IMR-90 (cell line): ENCODE measurements at regions not wholly inside any gene's neighbourhood (a gene's known extent, or its start where the extent isn't known, plus 50 kb on each side); places are given as distances from the start of the nearest gene placed in this dataset.

ENCODE experiments used
- ATAC-seq: fragments of 200-7000 bp; cut with Tn5 transposase; 2 replicates; pipeline ENCODE4 v1.9.1; 2020; ENCODE audit warnings: low read depth, mild to moderate bottlenecking, moderate library complexity
- BruUV-seq: library from RNA; stranded (reverse); fragments of 400-500 nt; replicated peaks from 2 replicates; lab custom pipeline; 2021; lab: Mats Ljungman, UMichigan
- CTCF ChIA-PET: fragments of 300-600 bp; formaldehyde crosslinking; extraction: SDS; loops from one replicate; lab custom pipeline; 2021; ENCODE audit warnings: antibody characterized with exemption; lab: Yijun Ruan, JAX
- POLR2A ChIA-PET: fragments of 300-600 bp; sonication (Branson Sonifier 250); formaldehyde crosslinking; loops from one replicate; lab custom pipeline; 2022; ENCODE audit warnings: antibody characterized with exemption; ENCODE audit not compliant: unreplicated experiment; lab: Charles Lee
- DNase-seq: peaks from one replicate; pipeline ENCODE4 v3.0.0; 2013
- H2AFZ ChIP-seq: replicated peaks from 2 replicates; pipeline ENCODE3; 2013; ENCODE audit warnings: low read length, mild to moderate bottlenecking; ENCODE audit not compliant: poor library complexity
- H2AK5ac ChIP-seq: 2 replicates; pipeline ENCODE4 v1.6.1; 2013; ENCODE audit warnings: low read depth, low read length, inconsistent platforms
- H2AK9ac ChIP-seq: replicated peaks from 2 replicates; pipeline ENCODE3; 2013; ENCODE audit warnings: mild to moderate bottlenecking, low read depth, low read length, moderate library complexity; ENCODE audit not compliant: poor library complexity
- H2BK120ac ChIP-seq: 2 replicates; pipeline ENCODE4 v1.6.1; 2013; ENCODE audit warnings: low read depth, low read length, inconsistent platforms
- H2BK15ac ChIP-seq: 3 replicates; pipeline ENCODE4 v1.6.1; 2013; ENCODE audit warnings: low read depth, low read length, inconsistent platforms
- H2BK20ac ChIP-seq: 2 replicates; pipeline ENCODE4 v1.6.1; 2013; ENCODE audit warnings: low read depth, mild to moderate bottlenecking, inconsistent platforms, low read length, moderate library complexity
- H2BK5ac ChIP-seq: 2 replicates; pipeline ENCODE4 v1.6.1; 2013; ENCODE audit warnings: mild to moderate bottlenecking, low read depth, low read length, inconsistent platforms; ENCODE audit not compliant: poor library complexity, severe bottlenecking
- H3K14ac ChIP-seq: replicated peaks from 2 replicates; pipeline ENCODE4 v1.6.1; 2013; ENCODE audit warnings: low read depth, low read length, inconsistent platforms
- H3K18ac ChIP-seq: 2 replicates; pipeline ENCODE4 v1.6.1; 2013; ENCODE audit warnings: low read depth, low read length, control low read depth
- H3K23ac ChIP-seq: 2 replicates; pipeline ENCODE4 v1.6.1; 2013; ENCODE audit warnings: low read depth, low read length, inconsistent platforms
- H3K27ac ChIP-seq: 2 replicates; pipeline ENCODE4 v1.5.1; 2013; ENCODE audit warnings: mild to moderate bottlenecking, control low read depth, low read length; ENCODE audit not compliant: insufficient read depth
- H3K27me3 ChIP-seq: 2 replicates; pipeline ENCODE4 v1.6.1; 2013; ENCODE audit warnings: low read length; ENCODE audit not compliant: control insufficient read depth, insufficient read depth
- H3K36me3 ChIP-seq: 2 replicates; pipeline ENCODE4 v1.6.1; 2013; ENCODE audit warnings: low read length, mixed read lengths; ENCODE audit not compliant: control insufficient read depth, insufficient read depth
- H3K4ac ChIP-seq: 2 replicates; pipeline ENCODE4 v1.6.1; 2013; ENCODE audit warnings: low read depth, low read length, inconsistent platforms
- H3K4me1 ChIP-seq: 2 replicates; pipeline ENCODE4 v1.6.1; 2013; ENCODE audit warnings: low read length, mixed read lengths; ENCODE audit not compliant: control insufficient read depth, insufficient read depth
- H3K4me2 ChIP-seq: 2 replicates; pipeline ENCODE4 v1.6.1; 2013; ENCODE audit warnings: low read depth, mild to moderate bottlenecking, control low read depth, low read length, moderate library complexity
- H3K4me3 ChIP-seq: 2 replicates; pipeline ENCODE4 v1.5.1; 2013; ENCODE audit warnings: low read depth, mild to moderate bottlenecking, control low read depth, low read length, moderate library complexity; ENCODE audit not compliant: insufficient read depth
- H3K56ac ChIP-seq: 2 replicates; pipeline ENCODE4 v1.6.1; 2013; ENCODE audit warnings: low read length, inconsistent platforms; ENCODE audit not compliant: insufficient read depth; ENCODE audit errors: extremely low read depth
- H3K79me1 ChIP-seq, 2 experiments: 2 replicates each; pipeline ENCODE4 v1.6.1; 2013; ENCODE audit warnings: low read length in 2 of 2, inconsistent platforms in 1 of 2, low read depth in 1 of 2
- H3K9ac ChIP-seq: 2 replicates; pipeline ENCODE4 v1.6.1; 2013; ENCODE audit warnings: low read depth, low read length, control low read depth
- H3K9me1 ChIP-seq: 2 replicates; pipeline ENCODE4 v1.6.1; 2013; ENCODE audit warnings: low read length, inconsistent platforms; ENCODE audit not compliant: insufficient read depth
- H3K9me3 ChIP-seq: 2 replicates; pipeline ENCODE4 v1.6.1; 2013; ENCODE audit warnings: low read length; ENCODE audit not compliant: control insufficient read depth, insufficient read depth
- H4K20me1 ChIP-seq: 2 replicates; pipeline ENCODE4 v1.6.1; 2013; ENCODE audit warnings: low read length, inconsistent platforms; ENCODE audit not compliant: insufficient read depth
- H4K5ac ChIP-seq: 2 replicates; pipeline ENCODE4 v1.6.1; 2013; ENCODE audit warnings: mild to moderate bottlenecking, low read depth, low read length, control low read depth
- H4K8ac ChIP-seq, 2 experiments: 2 replicates each; pipeline ENCODE4 v1.6.1; 2013; ENCODE audit warnings: low read depth in 2 of 2, low read length in 2 of 2, control low read depth in 1 of 2, inconsistent platforms in 1 of 2
- H4K91ac ChIP-seq: 2 replicates; pipeline ENCODE4 v1.6.1; 2013; ENCODE audit warnings: low read depth, low read length, inconsistent platforms; ENCODE audit not compliant: insufficient read depth
- BHLHE40 ChIP-seq: fragments of 150-350 bp; IDR thresholded peaks from 2 replicates; pipeline ENCODE4 v1.6.1; 2016; ENCODE audit warnings: mild to moderate bottlenecking, low read depth, low read length
- CTCF ChIP-seq: conservative IDR thresholded peaks from 2 replicates; pipeline ENCODE4 v1.5.1; 2012; ENCODE audit warnings: mild to moderate bottlenecking, low read depth, low read length, improper control_type of control experiment
- ELK1 ChIP-seq: fragments of 150-350 bp; IDR thresholded peaks from 2 replicates; pipeline ENCODE4 v1.6.1; 2016; ENCODE audit warnings: low read depth, mild to moderate bottlenecking, low read length, moderate library complexity, borderline replicate concordance
- NFE2L2 ChIP-seq: fragments of 150-350 bp; IDR thresholded peaks from 2 replicates; pipeline ENCODE4 v1.6.1; 2016; ENCODE audit warnings: low read depth, mild to moderate bottlenecking, low read length
- RAD21 ChIP-seq: IDR thresholded peaks from 2 replicates; pipeline ENCODE4 v1.6.1; 2012; ENCODE audit warnings: low read length, improper control_type of control experiment
- RCOR1 ChIP-seq: IDR thresholded peaks from 2 replicates; pipeline ENCODE4 v1.6.1; 2012; ENCODE audit warnings: mild to moderate bottlenecking, low read length, improper control_type of control experiment; ENCODE audit not compliant: insufficient replicate concordance
- SMC3 ChIP-seq: fragments of 150-350 bp; IDR thresholded peaks from 2 replicates; pipeline ENCODE4 v1.6.1; 2016; ENCODE audit warnings: low read depth, mild to moderate bottlenecking, antibody characterized with exemption, low read length, moderate library complexity
- WGBS, 2 experiments: methylation state at CpG; one replicate each; pipeline versions ENCODE4 v1.1.5 to v1.1.7; 2013; ENCODE audit warnings: missing lambda C conversion rate in 2 of 2; ENCODE audit not compliant: insufficient read length in 1 of 2; ENCODE audit errors: extremely low coverage in 2 of 2; 5-methylcytosine and 5-hydroxymethylcytosine counted together
- dilution Hi-C: fragments of 300-500 bp; cut with HindIII; formaldehyde crosslinking; loops from one replicate; pipeline ENCODE4 v1.14.3; 2018; ENCODE audit warnings: low sequenced_read_pairs; ENCODE audit not compliant: unreplicated experiment
- in situ Hi-C: fragments of 300-500 bp; cut with MboI; formaldehyde crosslinking; loops from 3 replicates; pipeline ENCODE4 v1.14.3; 2019; ENCODE audit warnings: low sequenced_read_pairs, inconsistent platforms, mixed read lengths
- intact Hi-C: fragments of 100-400 bp; cut with micrococcal nuclease; formaldehyde crosslinking; loops from 2 replicates; pipeline ENCODE4 v1.10.0; 2022

- H3K9ac ChIP-seq: no peak overlapping the region
- no peak overlapping the region for H3K56ac ChIP-seq
- no peak overlapping the region for H3K14ac ChIP-seq
- no CpG with 5 or more reads among the region's 2 CpGs for WGBS, 2 experiments
- H3K9me3 ChIP-seq: peaks cover 10% of the 10 kb centered on the region
- BruUV-seq: no TSS peak
- H3K9me1 ChIP-seq: no peaks in the 10 kb centered on the region
- in situ Hi-C loops: no loop called here
- no peak for TF ChIP-seq RAD21
- no peak for TF ChIP-seq CTCF
- TF ChIP-seq ELK1: no peak
- TF ChIP-seq BHLHE40: no peak
- TF ChIP-seq RCOR1: no peak
- TF ChIP-seq NFE2L2: no peak
- TF ChIP-seq SMC3: no peak
- H3K4me3 ChIP-seq: no peak overlapping the region
- no peak overlapping the region for H2AK9ac ChIP-seq
- no peaks in the 10 kb centered on the region for H3K4me1 ChIP-seq
- no peak overlapping the region for H4K8ac ChIP-seq
- H2BK20ac ChIP-seq: no peak overlapping the region
- H2BK120ac ChIP-seq: no peak overlapping the region
- H4K20me1 ChIP-seq: no peaks in the 10 kb centered on the region
- H2AFZ ChIP-seq: no peak overlapping the region
- H3K27ac ChIP-seq: no peak overlapping the region
- H3K79me1 ChIP-seq: no peaks in the 10 kb centered on the region
- POLR2A ChIA-PET: no interaction called here
- intact Hi-C loops: no loop called here
- H2AK5ac ChIP-seq: no peak overlapping the region
- H3K23ac ChIP-seq: no peak overlapping the region
- ATAC-seq: no peak
- no peaks in the 10 kb centered on the region for H3K27me3 ChIP-seq
- H3K18ac ChIP-seq: no peak overlapping the region
- no peak overlapping the region for H2BK5ac ChIP-seq
- H3K4me2 ChIP-seq: no peak overlapping the region
- no peak overlapping the region for H4K91ac ChIP-seq
- CTCF ChIA-PET: no interaction called here
- no peak for DNase-seq
- no peaks in the 10 kb centered on the region for H3K36me3 ChIP-seq
- H3K4ac ChIP-seq: no peak overlapping the region
- H4K5ac ChIP-seq: no peak overlapping the region
- dilution Hi-C loops: no loop called here
- H2BK15ac ChIP-seq: no peak overlapping the region
Measured at GRCh38 chr14:46381674-46382073, 269.9 kb downstream of the RPL10L start.
